ENCODE measurements at regions not wholly inside any gene's neighbourhood (a gene's known extent, or its start where the extent isn't known, plus 50 kb on each side); places are given as distances from the start of the nearest gene placed in this dataset.

DNA sequence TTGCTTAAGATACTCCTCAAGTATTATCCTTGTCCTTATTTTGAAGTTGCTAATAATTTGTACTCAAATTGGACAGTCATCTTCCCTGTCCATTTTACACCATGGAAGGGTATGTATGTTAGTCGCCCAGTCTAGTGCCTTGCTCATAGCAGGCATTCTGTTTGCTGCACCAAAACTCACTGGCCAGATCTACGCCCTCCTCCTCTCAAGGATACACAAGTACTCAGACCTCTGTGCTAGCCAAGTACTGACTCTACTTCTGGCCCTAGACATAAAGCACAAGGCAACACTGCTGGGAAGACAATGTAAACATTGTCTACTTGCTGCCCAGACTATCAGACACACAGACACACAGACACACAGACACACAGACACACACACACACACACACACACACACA lies 57.7 kb downstream of the DNAAF9 start:
- peaks cover 2 to 38% (median 9%) of the 10 kb centered on the region in 3 donors for H3K36me3 ChIP-seq (ENCODE audit: control insufficient read depth in 2 of 3, insufficient read depth in 3 of 3, low read length in 3 of 3)
- TF ChIP-seq, protein P1, sequence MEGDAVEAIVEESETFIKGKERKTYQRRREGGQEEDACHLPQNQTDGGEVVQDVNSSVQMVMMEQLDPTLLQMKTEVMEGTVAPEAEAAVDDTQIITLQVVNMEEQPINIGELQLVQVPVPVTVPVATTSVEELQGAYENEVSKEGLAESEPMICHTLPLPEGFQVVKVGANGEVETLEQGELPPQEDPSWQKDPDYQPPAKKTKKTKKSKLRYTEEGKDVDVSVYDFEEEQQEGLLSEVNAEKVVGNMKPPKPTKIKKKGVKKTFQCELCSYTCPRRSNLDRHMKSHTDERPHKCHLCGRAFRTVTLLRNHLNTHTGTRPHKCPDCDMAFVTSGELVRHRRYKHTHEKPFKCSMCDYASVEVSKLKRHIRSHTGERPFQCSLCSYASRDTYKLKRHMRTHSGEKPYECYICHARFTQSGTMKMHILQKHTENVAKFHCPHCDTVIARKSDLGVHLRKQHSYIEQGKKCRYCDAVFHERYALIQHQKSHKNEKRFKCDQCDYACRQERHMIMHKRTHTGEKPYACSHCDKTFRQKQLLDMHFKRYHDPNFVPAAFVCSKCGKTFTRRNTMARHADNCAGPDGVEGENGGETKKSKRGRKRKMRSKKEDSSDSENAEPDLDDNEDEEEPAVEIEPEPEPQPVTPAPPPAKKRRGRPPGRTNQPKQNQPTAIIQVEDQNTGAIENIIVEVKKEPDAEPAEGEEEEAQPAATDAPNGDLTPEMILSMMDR (IDR thresholded peaks at IDR 0.05; ENCODE audit: borderline replicate concordance, extremely low read depth, insufficient read depth), result no peak
- no peak for FAIRE-seq
- H3K9ac ChIP-seq (ENCODE audit: low read length in 3 of 3), result no peak overlapping the region
- no peak for DNase-seq
- no peak overlapping the region for H3K27ac ChIP-seq (ENCODE audit: low read depth in 2 of 2, low read length in 2 of 2)
- no peaks in the 10 kb centered on the region for H3K9me3 ChIP-seq (ENCODE audit: control insufficient read depth in 2 of 3, insufficient read depth in 1 of 3, low read length in 3 of 3)
- H3K27me3 ChIP-seq (ENCODE audit: control insufficient read depth, insufficient read depth, low read length), result no peaks in the 10 kb centered on the region
- intact Hi-C loops (cut with DNase I), result no loop called here
- H3K4me3 ChIP-seq (ENCODE audit: low read length in 3 of 3), result no peak overlapping the region
- H3K4me1 ChIP-seq (ENCODE audit: control insufficient read depth in 2 of 3, insufficient read depth in 2 of 3, low read depth in 1 of 3, low read length in 3 of 3), result no peaks in the 10 kb centered on the region

DNA sequence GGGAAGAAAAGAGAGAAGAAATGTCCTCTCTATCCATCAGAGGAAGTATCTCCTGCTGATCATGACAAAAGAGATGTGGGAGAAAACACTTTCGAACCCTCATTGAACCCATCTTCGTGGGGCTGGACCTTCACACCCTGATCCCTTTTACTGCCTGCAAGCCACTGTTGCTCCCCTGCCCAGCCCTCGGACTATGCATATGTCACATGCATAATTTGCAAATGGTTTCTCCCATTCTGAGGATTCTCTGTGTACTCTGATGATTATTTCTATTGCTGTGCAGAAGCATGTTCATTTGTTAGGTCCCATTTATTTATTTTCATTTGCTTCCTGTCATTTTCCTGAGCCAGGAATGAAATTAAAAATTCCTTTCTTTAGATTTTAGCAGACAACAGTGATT lies 64.7 kb downstream of the DNAAF9 start:
- H3K4me3 ChIP-seq (ENCODE audit: low read length in 3 of 3), result no peak overlapping the region
- FAIRE-seq (no peak), DNase-seq (no peak)
- H3K9me3 ChIP-seq (ENCODE audit: control insufficient read depth in 2 of 3, insufficient read depth in 1 of 3, low read length in 3 of 3), result no peaks in the 10 kb centered on the region
- H3K27me3 ChIP-seq (ENCODE audit: control insufficient read depth, insufficient read depth, low read length), result no peaks in the 10 kb centered on the region
- peaks cover 4 to 27% (median 6%) of the 10 kb centered on the region in 3 donors for H3K36me3 ChIP-seq (ENCODE audit: control insufficient read depth in 2 of 3, insufficient read depth in 3 of 3, low read length in 3 of 3)
- H3K27ac ChIP-seq (ENCODE audit: low read depth in 2 of 2, low read length in 2 of 2), result no peak overlapping the region
- no peak overlapping the region for H3K9ac ChIP-seq (ENCODE audit: low read length in 3 of 3)
- H3K4me1 ChIP-seq (ENCODE audit: control insufficient read depth in 2 of 3, insufficient read depth in 2 of 3, low read depth in 1 of 3, low read length in 3 of 3), result no peaks in the 10 kb centered on the region
- intact Hi-C loops (cut with DNase I), result no loop called here
- TF ChIP-seq, protein P1 (IDR thresholded peaks at IDR 0.05; ENCODE audit: borderline replicate concordance, extremely low read depth, insufficient read depth), result no peak

DNA sequence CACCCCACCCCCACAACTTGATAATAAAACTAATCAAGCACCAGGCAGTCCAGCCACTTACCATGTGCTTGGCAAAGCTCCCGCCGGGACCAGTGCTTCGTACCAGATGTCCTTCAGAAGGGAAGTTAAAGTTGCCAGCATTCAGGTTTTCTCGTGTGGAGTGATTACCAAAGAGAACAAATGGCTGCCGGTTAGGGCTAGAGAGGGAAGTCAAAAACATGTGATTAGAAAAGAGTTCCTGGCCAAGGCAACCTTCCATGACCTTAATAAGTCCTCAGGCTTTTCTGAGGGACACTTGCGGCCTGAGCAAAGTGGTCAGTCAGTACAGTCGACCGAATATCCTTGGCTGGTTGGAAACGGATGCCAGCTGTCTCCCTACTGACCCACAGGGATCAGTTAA lies 67.0 kb downstream of the DNAAF9 start:
- Histone ChIP-seq H3K4me3 (ENCODE audit: low read length in 3 of 3) (no peak overlapping the region), H3K36me3 (ENCODE audit: control insufficient read depth in 2 of 3, insufficient read depth in 3 of 3, low read length in 3 of 3) (peaks cover 2 to 10% (median 2%) of the 10 kb centered on the region in 3 donors), H3K9me3 (ENCODE audit: control insufficient read depth in 2 of 3, insufficient read depth in 1 of 3, low read length in 3 of 3) (no peaks in the 10 kb centered on the region), H3K9ac (ENCODE audit: low read length in 3 of 3) (no peak overlapping the region), H3K27ac (ENCODE audit: low read depth in 2 of 2, low read length in 2 of 2) (peak overlapping the region; percentile 65 to 69), H3K4me1 (ENCODE audit: control insufficient read depth in 2 of 3, insufficient read depth in 2 of 3, low read depth in 1 of 3, low read length in 3 of 3) (no peaks in the 10 kb centered on the region), H3K27me3 (ENCODE audit: control insufficient read depth, insufficient read depth, low read length) (no peaks in the 10 kb centered on the region)
- intact Hi-C loops (cut with DNase I), result no loop called here
- peak in 1 of 5 donors; percentile 3 for DNase-seq
- FAIRE-seq, result no peak
- TF ChIP-seq, protein P1 (IDR thresholded peaks at IDR 0.05; ENCODE audit: borderline replicate concordance, extremely low read depth, insufficient read depth), result no peak

DNA sequence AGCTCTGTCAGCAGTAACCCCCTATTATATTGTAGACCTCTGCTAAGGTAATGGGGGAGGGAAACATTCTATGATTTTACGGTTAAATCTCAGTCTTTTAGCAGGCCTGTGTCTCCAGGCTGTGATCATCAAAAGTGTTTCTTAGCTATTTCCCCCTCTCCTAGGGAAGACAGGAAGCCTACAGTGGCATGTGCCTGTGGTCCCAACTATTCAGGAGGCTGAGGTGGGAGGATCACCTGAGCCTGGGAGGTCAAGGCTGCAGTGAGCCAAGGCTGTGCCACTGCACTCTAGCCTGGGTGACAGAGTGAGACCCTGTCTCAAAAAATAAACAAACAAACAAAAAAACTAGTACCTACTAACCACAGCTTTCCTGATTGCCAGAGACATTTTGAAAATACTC lies 67.9 kb downstream of the DNAAF9 start:
- intact Hi-C loops (cut with DNase I), result no loop called here
- Histone ChIP-seq H3K4me1 (ENCODE audit: control insufficient read depth in 2 of 3, insufficient read depth in 2 of 3, low read depth in 1 of 3, low read length in 3 of 3) (no peaks in the 10 kb centered on the region), H3K9me3 (ENCODE audit: control insufficient read depth in 2 of 3, insufficient read depth in 1 of 3, low read length in 3 of 3) (no peaks in the 10 kb centered on the region), H3K27ac (ENCODE audit: low read depth in 2 of 2, low read length in 2 of 2) (no peak overlapping the region), H3K9ac (ENCODE audit: low read length in 3 of 3) (no peak overlapping the region), H3K4me3 (ENCODE audit: low read length in 3 of 3) (no peak overlapping the region), H3K27me3 (ENCODE audit: control insufficient read depth, insufficient read depth, low read length) (no peaks in the 10 kb centered on the region), H3K36me3 (ENCODE audit: control insufficient read depth in 2 of 3, insufficient read depth in 3 of 3, low read length in 3 of 3) (peaks cover 2 to 13% (median 5%) of the 10 kb centered on the region in 3 donors)
- no peak for FAIRE-seq
- TF ChIP-seq, protein P1 (IDR thresholded peaks at IDR 0.05; ENCODE audit: borderline replicate concordance, extremely low read depth, insufficient read depth), result no peak
- no peak for DNase-seq
